Fibroblast of lung (primary cell): ENCODE measurements at regions not wholly inside any gene's neighbourhood (a gene's known extent, or its start where the extent isn't known, plus 50 kb on each side); places are given as distances from the start of the nearest gene placed in this dataset.

Experiments
- DNase-seq, 2 donors: peaks; one replicate each; pipeline versions ENCODE4 v3.0.0 to v3.0.0-alpha.2; 2010; ENCODE audit warnings: low read depth in 2 of 2
- H2AFZ ChIP-seq: 2 replicates; pipeline ENCODE4 v1.5.1; 2012; ENCODE audit warnings: low read length, control low read depth, inconsistent platforms
- H3K27ac ChIP-seq: 2 replicates; pipeline ENCODE4 v1.5.1; 2011; ENCODE audit warnings: low read length, control low read depth; ENCODE audit not compliant: insufficient read depth
- H3K27me3 ChIP-seq: 2 replicates; pipeline ENCODE4 v1.5.1; 2011; ENCODE audit warnings: mild to moderate bottlenecking, low read length; ENCODE audit not compliant: control insufficient read depth, insufficient read depth
- H3K36me3 ChIP-seq: 2 replicates; pipeline ENCODE4 v1.5.1; 2011; ENCODE audit warnings: low read length; ENCODE audit not compliant: control insufficient read depth, insufficient read depth
- H3K4me1 ChIP-seq: 2 replicates; pipeline ENCODE4 v1.5.1; 2011; ENCODE audit warnings: low read length; ENCODE audit not compliant: control insufficient read depth, insufficient read depth; ENCODE audit errors: extremely low read depth
- H3K4me2 ChIP-seq: 2 replicates; pipeline ENCODE4 v1.5.1; 2011; ENCODE audit warnings: low read length, control low read depth; ENCODE audit not compliant: insufficient read depth; ENCODE audit errors: extremely low read depth
- H3K4me3 ChIP-seq, 4 experiments: fragments of 200-600 bp in 1 of 4; sonication (generic) in 1 of 4; replicated peaks in 1 of 4; 2 replicates each; pipeline ENCODE4 v1.5.1; 2011 to 2016; ENCODE audit warnings: low read length in 4 of 4, low read depth in 3 of 4, mild to moderate bottlenecking in 3 of 4, control low read depth in 2 of 4, inconsistent platforms in 1 of 4, mixed read lengths in 1 of 4; ENCODE audit not compliant: insufficient read depth in 1 of 4; ENCODE audit errors: control extremely low read depth in 1 of 4
- H3K79me2 ChIP-seq: 2 replicates; pipeline ENCODE4 v1.5.1; 2012; ENCODE audit warnings: mild to moderate bottlenecking, low read length, inconsistent platforms; ENCODE audit not compliant: control insufficient read depth, insufficient read depth
- H3K9ac ChIP-seq: 2 replicates; pipeline ENCODE4 v1.5.1; 2011; ENCODE audit warnings: mild to moderate bottlenecking, low read length, control low read depth; ENCODE audit not compliant: insufficient read depth
- H3K9me3 ChIP-seq: 2 replicates; pipeline ENCODE4 v1.5.1; 2012; ENCODE audit warnings: low read depth, low read length; ENCODE audit not compliant: control insufficient read depth, insufficient read depth
- H4K20me1 ChIP-seq: 2 replicates; pipeline ENCODE4 v1.5.1; 2011; ENCODE audit warnings: low read length; ENCODE audit not compliant: control insufficient read depth, insufficient read depth; ENCODE audit errors: extremely low read depth
- EZH2 ChIP-seq: IDR thresholded peaks from 2 replicates; pipeline ENCODE4 v1.5.1; 2012; ENCODE audit warnings: low read length, control low read depth, mild to moderate bottlenecking; ENCODE audit errors: missing control alignments
- TF ChIP-seq, protein P1 (sequence below), 2 donors: IDR thresholded peaks in 1 of 2; conservative IDR thresholded peaks in 1 of 2; 1 replicate in 1 of 2; 2 replicates in 1 of 2; pipeline ENCODE4 v1.5.1; 2011 to 2012; ENCODE audit warnings: low read length in 2 of 2, control low read depth in 1 of 2, inconsistent platforms in 1 of 2, low read depth in 1 of 2, mild to moderate bottlenecking in 1 of 2

DNA sequence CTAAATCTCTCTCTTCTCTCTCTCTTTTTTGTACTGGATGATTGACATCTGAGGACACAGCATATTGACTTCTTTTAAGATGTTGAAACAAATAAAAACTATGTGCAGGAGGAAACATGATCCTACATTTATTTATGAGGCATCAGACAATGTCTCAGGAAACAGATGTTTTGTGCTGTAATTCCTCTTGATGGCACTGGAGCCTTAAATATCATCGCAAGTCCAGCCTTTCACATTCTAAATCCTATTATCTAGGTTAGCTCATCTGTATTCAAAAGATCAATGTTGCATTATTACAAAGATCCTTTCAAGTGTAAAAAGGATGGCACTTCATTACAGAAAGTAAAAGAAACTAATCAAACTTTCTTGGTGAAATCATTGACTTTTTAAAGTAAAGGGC, 63.9 kb downstream of the MAT2B start:
- Histone ChIP-seq H3K9me3 (no peaks in the 10 kb centered on the region), H3K4me3 (no peak overlapping the region), H4K20me1 (no peaks in the 10 kb centered on the region), H3K36me3 (no peaks in the 10 kb centered on the region), H3K9ac (no peak overlapping the region), H3K4me2 (no peak overlapping the region), H2AFZ (no peak overlapping the region), H3K27me3 (no peaks in the 10 kb centered on the region), H3K27ac (no peak overlapping the region), H3K4me1 (peaks cover 19% of the 10 kb centered on the region), H3K79me2 (no peaks in the 10 kb centered on the region)
- DNase-seq: peak; percentile 45 to 79
- TF ChIP-seq EZH2: no peak
- TF ChIP-seq, protein P1, sequence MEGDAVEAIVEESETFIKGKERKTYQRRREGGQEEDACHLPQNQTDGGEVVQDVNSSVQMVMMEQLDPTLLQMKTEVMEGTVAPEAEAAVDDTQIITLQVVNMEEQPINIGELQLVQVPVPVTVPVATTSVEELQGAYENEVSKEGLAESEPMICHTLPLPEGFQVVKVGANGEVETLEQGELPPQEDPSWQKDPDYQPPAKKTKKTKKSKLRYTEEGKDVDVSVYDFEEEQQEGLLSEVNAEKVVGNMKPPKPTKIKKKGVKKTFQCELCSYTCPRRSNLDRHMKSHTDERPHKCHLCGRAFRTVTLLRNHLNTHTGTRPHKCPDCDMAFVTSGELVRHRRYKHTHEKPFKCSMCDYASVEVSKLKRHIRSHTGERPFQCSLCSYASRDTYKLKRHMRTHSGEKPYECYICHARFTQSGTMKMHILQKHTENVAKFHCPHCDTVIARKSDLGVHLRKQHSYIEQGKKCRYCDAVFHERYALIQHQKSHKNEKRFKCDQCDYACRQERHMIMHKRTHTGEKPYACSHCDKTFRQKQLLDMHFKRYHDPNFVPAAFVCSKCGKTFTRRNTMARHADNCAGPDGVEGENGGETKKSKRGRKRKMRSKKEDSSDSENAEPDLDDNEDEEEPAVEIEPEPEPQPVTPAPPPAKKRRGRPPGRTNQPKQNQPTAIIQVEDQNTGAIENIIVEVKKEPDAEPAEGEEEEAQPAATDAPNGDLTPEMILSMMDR (conservative IDR thresholded peaks at IDR 0.05 in 1 of 2, IDR thresholded peaks at IDR 0.05 in 1 of 2; ENCODE audit: low read depth in 1 of 2, low read length in 2 of 2): peak; percentile 18 to 36

DNA sequence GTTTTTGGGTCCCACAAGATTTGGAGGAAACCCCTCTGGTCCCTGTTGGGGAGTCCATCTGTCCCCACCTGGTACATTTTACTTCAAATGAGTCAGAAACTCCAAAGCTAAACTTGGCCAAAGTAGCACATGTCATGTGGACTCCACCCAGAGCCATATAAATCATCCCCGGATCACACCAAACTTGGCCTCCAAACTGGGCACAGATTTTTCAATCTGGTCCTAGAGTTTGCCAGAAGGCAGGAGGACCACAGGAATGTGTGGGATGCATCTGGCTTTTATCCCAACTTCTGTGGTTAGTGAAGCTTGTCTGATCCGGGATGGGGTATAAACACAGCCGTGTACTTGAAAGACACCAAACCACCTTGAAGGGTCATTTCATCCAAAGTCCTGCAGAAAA, 66.3 kb downstream of the MAT2B start:
- no peak overlapping the region for H3K4me2 ChIP-seq
- no peak overlapping the region for H3K9ac ChIP-seq
- no peaks in the 10 kb centered on the region for H3K79me2 ChIP-seq
- H3K4me3 ChIP-seq: no peak overlapping the region
- H3K36me3 ChIP-seq: no peaks in the 10 kb centered on the region
- H3K27ac ChIP-seq: no peak overlapping the region
- TF ChIP-seq EZH2: no peak
- TF ChIP-seq, protein P1 (conservative IDR thresholded peaks at IDR 0.05 in 1 of 2, IDR thresholded peaks at IDR 0.05 in 1 of 2; ENCODE audit: low read depth in 1 of 2, low read length in 2 of 2): no peak
- no peaks in the 10 kb centered on the region for H3K9me3 ChIP-seq
- H3K4me1 ChIP-seq: peaks cover 19% of the 10 kb centered on the region
- no peak overlapping the region for H2AFZ ChIP-seq
- no peaks in the 10 kb centered on the region for H4K20me1 ChIP-seq
- no peaks in the 10 kb centered on the region for H3K27me3 ChIP-seq
- peak; percentile 98 to 99 for DNase-seq

DNA sequence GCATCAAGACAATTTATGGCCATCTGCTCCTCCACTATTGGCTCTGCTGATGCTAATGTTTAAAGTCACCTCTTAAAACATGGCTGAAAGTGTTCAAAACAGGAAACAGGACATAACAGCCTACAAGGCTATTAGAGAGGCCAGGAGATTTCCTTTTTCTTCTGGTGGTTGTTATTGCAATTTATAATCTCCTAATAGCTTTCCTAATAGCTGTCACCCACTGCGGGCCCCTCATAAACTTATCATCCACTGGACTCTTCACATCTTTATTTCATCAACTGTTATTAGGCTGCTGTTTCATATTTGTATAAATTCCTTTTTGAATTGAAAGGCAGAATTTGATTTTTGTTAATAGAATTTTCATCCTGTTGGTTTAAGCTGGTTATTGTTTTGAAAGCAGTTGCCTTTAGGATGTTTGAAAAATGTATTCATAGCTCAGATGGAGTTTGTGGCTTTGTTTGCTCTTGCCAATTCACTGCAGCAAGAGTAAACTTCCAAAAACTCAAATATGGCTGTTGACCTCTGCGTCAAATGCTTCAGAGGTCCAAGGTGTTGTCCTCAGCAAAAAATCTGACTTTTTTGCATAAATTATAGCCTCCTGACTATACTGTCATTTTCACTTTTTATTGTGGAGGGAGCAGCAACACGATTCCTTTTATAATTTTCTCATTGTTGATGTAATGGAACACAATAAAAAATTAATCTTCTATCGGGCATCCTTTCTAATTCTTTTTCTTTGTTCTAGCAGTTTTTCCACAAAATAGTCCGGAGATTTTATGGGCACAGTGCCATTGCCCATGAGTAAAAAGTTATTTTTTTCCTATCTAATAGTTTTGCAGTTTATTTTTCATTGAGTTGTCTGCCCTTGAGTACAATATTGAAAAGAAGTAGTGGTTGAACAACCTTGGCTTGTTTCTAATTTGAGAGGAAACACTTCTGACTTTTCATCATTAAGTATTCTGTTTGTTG, 69.3 kb downstream of the MAT2B start:
- no peaks in the 10 kb centered on the region for H4K20me1 ChIP-seq
- H3K27ac ChIP-seq: peak overlapping the region; percentile 9
- no peak overlapping the region for H3K9ac ChIP-seq
- no peak overlapping the region for H3K4me2 ChIP-seq
- H2AFZ ChIP-seq: peak overlapping the region; percentile 22
- TF ChIP-seq, protein P1 (conservative IDR thresholded peaks at IDR 0.05 in 1 of 2, IDR thresholded peaks at IDR 0.05 in 1 of 2; ENCODE audit: low read depth in 1 of 2, low read length in 2 of 2): no peak
- TF ChIP-seq EZH2: no peak
- no peak overlapping the region for H3K4me3 ChIP-seq
- no peaks in the 10 kb centered on the region for H3K36me3 ChIP-seq
- peak in 1 of 2 donors; percentile 52 for DNase-seq
- H3K4me1 ChIP-seq: peaks cover 11% of the 10 kb centered on the region
- no peaks in the 10 kb centered on the region for H3K9me3 ChIP-seq
- no peaks in the 10 kb centered on the region for H3K79me2 ChIP-seq
- no peaks in the 10 kb centered on the region for H3K27me3 ChIP-seq
